Germinal center (tissue), 1 donor: ENCODE measurements at regions not wholly inside any gene's neighbourhood (a gene's known extent, or its start where the extent isn't known, plus 50 kb on each side); places are given as distances from the start of the nearest gene placed in this dataset.

Experiments used
- DNase-seq: peaks from one replicate; pipeline ENCODE4 v3.0.0; 2012; ENCODE audit warnings: mixed read lengths, low spot score

GRCh38 chr11:15698855-15699254 is 584.1 kb downstream of the INSC start:
- no peak for DNase-seq

- DNase-seq: no peak
Measured at GRCh38 chr11:15699978-15700377, 585.3 kb downstream of the INSC start.

- no peak for DNase-seq
Measured at GRCh38 chr11:15700456-15700855, 585.7 kb downstream of the INSC start.

GRCh38 chr11:15704064-15704463 is 589.3 kb downstream of the INSC start:
- no peak for DNase-seq

GRCh38 chr11:15704556-15704955 is 589.8 kb downstream of the INSC start:
- DNase-seq: no peak

GRCh38 chr11:15705891-15706290 is 591.2 kb downstream of the INSC start:
- no peak for DNase-seq

GRCh38 chr11:15707194-15707593 is 592.5 kb downstream of the INSC start:
- no peak for DNase-seq

- no peak for DNase-seq
Measured at GRCh38 chr11:15707971-15708370, 593.2 kb downstream of the INSC start.

GRCh38 chr11:15710580-15711275 is 596.0 kb downstream of the INSC start:
- DNase-seq: no peak

GRCh38 chr11:15711311-15711710 is 596.6 kb downstream of the INSC start:
- DNase-seq: no peak

- DNase-seq: no peak
Measured at GRCh38 chr11:15714641-15715399, 600.1 kb downstream of the INSC start.

GRCh38 chr11:15716550-15716949 is 601.8 kb downstream of the INSC start:
- DNase-seq: no peak

GRCh38 chr11:15720460-15720859 is 605.7 kb downstream of the INSC start:
- DNase-seq: no peak

- DNase-seq: no peak
Measured at GRCh38 chr11:15723966-15724365, 609.2 kb downstream of the INSC start.

GRCh38 chr11:15724601-15725000 is 609.9 kb downstream of the INSC start:
- no peak for DNase-seq

- no peak for DNase-seq
Measured at GRCh38 chr11:15725246-15725645, 610.5 kb downstream of the INSC start.

- DNase-seq: no peak
Measured at GRCh38 chr11:15726221-15726746, 611.6 kb downstream of the INSC start.

GRCh38 chr11:15726893-15727519 is 612.3 kb downstream of the INSC start:
- no peak for DNase-seq

GRCh38 chr11:15727520-15727914 is 612.8 kb downstream of the INSC start:
- no peak for DNase-seq

GRCh38 chr11:15728207-15728606 is 613.5 kb downstream of the INSC start:
- DNase-seq: no peak

- no peak for DNase-seq
Measured at GRCh38 chr11:15730263-15730994, 615.7 kb downstream of the INSC start.

GRCh38 chr11:15730995-15731385 is 616.3 kb downstream of the INSC start:
- DNase-seq: no peak
